Uterus (tissue), 2 donors: ENCODE measurements at regions not wholly inside any gene's neighbourhood (a gene's known extent, or its start where the extent isn't known, plus 50 kb on each side); places are given as distances from the start of the nearest gene placed in this dataset.

ENCODE experiments used
- POLR2A ChIP-seq, 2 donors: fragments of 450-650 bp; IDR thresholded peaks; one replicate each; pipeline ENCODE4 v1.6.1; 2016; ENCODE audit warnings: antibody characterized with exemption in 2 of 2, mild to moderate bottlenecking in 1 of 2, moderate library complexity in 1 of 2
- TF ChIP-seq, protein P1 (sequence below), 4 experiments: fragments of 200-600 bp in 2 of 4; fragments of 450-650 bp in 2 of 4; sonication (generic) in 2 of 4; IDR thresholded peaks; one replicate each; pipeline ENCODE4 v1.5.1; 2016 to 2019; ENCODE audit warnings: antibody characterized with exemption in 4 of 4, mild to moderate bottlenecking in 2 of 4, moderate library complexity in 1 of 4

DNA sequence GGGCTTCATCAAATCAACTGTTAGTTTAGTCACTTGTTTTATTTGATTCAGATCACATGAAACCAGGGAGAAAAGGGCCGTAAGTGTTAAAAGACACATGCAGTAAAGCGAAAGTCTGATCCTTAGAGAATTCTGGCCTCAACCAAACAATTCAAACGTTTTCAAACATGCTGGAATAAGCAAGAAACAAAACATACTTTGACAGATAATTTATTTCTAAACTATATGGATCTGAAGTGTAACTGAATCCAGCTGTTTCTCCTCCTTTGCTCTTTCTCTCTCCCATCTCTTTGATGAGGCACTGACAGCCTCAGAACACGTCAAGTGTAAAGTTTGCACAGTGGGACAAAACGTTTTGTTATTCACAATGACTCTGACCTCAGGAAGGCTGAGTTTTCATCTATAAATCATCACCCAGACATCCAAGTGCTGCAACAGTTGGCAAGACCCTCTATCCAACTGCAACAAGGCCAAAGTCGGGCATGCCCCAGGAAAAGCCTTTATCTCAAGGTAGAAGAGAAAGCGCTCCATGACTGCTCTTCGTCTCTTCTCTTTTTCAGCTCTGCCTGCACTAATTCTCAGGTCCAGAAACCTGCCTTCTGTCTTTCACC lies 267.1 kb upstream of the MYOCD start:
- TF ChIP-seq, protein P1, sequence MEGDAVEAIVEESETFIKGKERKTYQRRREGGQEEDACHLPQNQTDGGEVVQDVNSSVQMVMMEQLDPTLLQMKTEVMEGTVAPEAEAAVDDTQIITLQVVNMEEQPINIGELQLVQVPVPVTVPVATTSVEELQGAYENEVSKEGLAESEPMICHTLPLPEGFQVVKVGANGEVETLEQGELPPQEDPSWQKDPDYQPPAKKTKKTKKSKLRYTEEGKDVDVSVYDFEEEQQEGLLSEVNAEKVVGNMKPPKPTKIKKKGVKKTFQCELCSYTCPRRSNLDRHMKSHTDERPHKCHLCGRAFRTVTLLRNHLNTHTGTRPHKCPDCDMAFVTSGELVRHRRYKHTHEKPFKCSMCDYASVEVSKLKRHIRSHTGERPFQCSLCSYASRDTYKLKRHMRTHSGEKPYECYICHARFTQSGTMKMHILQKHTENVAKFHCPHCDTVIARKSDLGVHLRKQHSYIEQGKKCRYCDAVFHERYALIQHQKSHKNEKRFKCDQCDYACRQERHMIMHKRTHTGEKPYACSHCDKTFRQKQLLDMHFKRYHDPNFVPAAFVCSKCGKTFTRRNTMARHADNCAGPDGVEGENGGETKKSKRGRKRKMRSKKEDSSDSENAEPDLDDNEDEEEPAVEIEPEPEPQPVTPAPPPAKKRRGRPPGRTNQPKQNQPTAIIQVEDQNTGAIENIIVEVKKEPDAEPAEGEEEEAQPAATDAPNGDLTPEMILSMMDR (IDR thresholded peaks at IDR 0.05) = no peak
- TF ChIP-seq POLR2A (IDR thresholded peaks at IDR 0.05) = no peak
